NAMALWA (cell line): ENCODE measurements at regions not wholly inside any gene's neighbourhood (a gene's known extent, or its start where the extent isn't known, plus 50 kb on each side); places are given as distances from the start of the nearest gene placed in this dataset.
A peak's percentile ranks its signal among the peaks of the same experiment; 100 is the strongest.

Source experiments
- DNase-seq: peaks from one replicate; pipeline ENCODE4 v3.0.0-alpha.2; 2015; ENCODE audit warnings: low spot score

GRCh38 chr6:2562721-2563451 lies 187.8 kb downstream of the MYLK4 start:
- DNase-seq = no peak

- no peak for DNase-seq
These were observed 189.6 kb downstream of the MYLK4 start for GRCh38 chr6:2560917-2561698.

GRCh38 chr6:2560140-2560818 lies 190.4 kb downstream of the MYLK4 start:
- DNase-seq = no peak

- no peak for DNase-seq
These were observed 191.6 kb downstream of the MYLK4 start for GRCh38 chr6:2558861-2559801.

GRCh38 chr6:2558098-2558680 lies 192.5 kb downstream of the MYLK4 start:
- no peak for DNase-seq

- DNase-seq = no peak
These were observed 193.5 kb downstream of the MYLK4 start for GRCh38 chr6:2557181-2557720.

GRCh38 chr6:2556761-2557160 lies 194.0 kb downstream of the MYLK4 start:
- DNase-seq = no peak

GRCh38 chr6:2554651-2555260 lies 196.0 kb downstream of the MYLK4 start:
- DNase-seq = no peak

- DNase-seq = no peak
These were observed 198.1 kb downstream of the MYLK4 start for GRCh38 chr6:2552526-2553154.

- no peak for DNase-seq
These were observed 199.0 kb downstream of the MYLK4 start for GRCh38 chr6:2551705-2552104.

GRCh38 chr6:2550247-2550646 lies 200.5 kb downstream of the MYLK4 start:
- DNase-seq = no peak

GRCh38 chr6:2549834-2550233 lies 200.9 kb downstream of the MYLK4 start:
- no peak for DNase-seq

- DNase-seq = no peak
These were observed 203.4 kb downstream of the MYLK4 start for GRCh38 chr6:2547355-2547754.

- no peak for DNase-seq
These were observed 203.8 kb downstream of the MYLK4 start for GRCh38 chr6:2546901-2547300.

- DNase-seq = no peak
These were observed 205.2 kb downstream of the MYLK4 start for GRCh38 chr6:2545383-2546038.

- no peak for DNase-seq
These were observed 207.4 kb downstream of the MYLK4 start for GRCh38 chr6:2543321-2543720.

- peak; percentile 28 for DNase-seq
These were observed 207.9 kb downstream of the MYLK4 start for GRCh38 chr6:2542858-2543218.

- DNase-seq = no peak
These were observed 208.4 kb downstream of the MYLK4 start for GRCh38 chr6:2542101-2542857.

GRCh38 chr6:2536451-2536850 lies 214.3 kb downstream of the MYLK4 start:
- DNase-seq = no peak
